Stimulated activated CD8-positive, alpha-beta memory T cell treated with anti-CD3 and anti-CD28 coated beads, Interleukin-4, amount 100 ng/mL, for 48 hours (primary cell): ENCODE measurements at regions not wholly inside any gene's neighbourhood (a gene's known extent, or its start where the extent isn't known, plus 50 kb on each side); places are given as distances from the start of the nearest gene placed in this dataset.
"Not testable (repeated sequence)": the region's sequence is repeated elsewhere in the genome, so short reads cannot be mapped to it uniquely, and the experiment has no call there.

Experiments used
- DNase-seq: peaks from one replicate; pipeline ENCODE4 v3.0.0-alpha.2; 2020

GRCh38 chr2:87275974-87276629, 254.5 kb upstream of the PLGLB1 start:
- not testable (repeated sequence) for DNase-seq

GRCh38 chr2:87276673-87277072, 255.0 kb upstream of the PLGLB1 start:
- DNase-seq = not testable (repeated sequence)

GRCh38 chr2:87277734-87278133, 256.1 kb upstream of the PLGLB1 start:
- DNase-seq = not testable (repeated sequence)

- not testable (repeated sequence) for DNase-seq
These were observed 259.1 kb upstream of the PLGLB1 start for GRCh38 chr2:87280596-87281355.

GRCh38 chr2:87283735-87284470, 262.3 kb upstream of the PLGLB1 start:
- DNase-seq = not testable (repeated sequence)

GRCh38 chr2:87284471-87284772, 262.8 kb upstream of the PLGLB1 start:
- not testable (repeated sequence) for DNase-seq

GRCh38 chr2:87285139-87285538, 263.5 kb upstream of the PLGLB1 start:
- DNase-seq = not testable (repeated sequence)

GRCh38 chr2:87290566-87291307, 269.1 kb upstream of the PLGLB1 start:
- DNase-seq = not testable (repeated sequence)

GRCh38 chr2:87291400-87292200, 270.0 kb upstream of the PLGLB1 start:
- DNase-seq = not testable (repeated sequence)

GRCh38 chr2:87293931-87294594, 272.4 kb upstream of the PLGLB1 start:
- not testable (repeated sequence) for DNase-seq

GRCh38 chr2:87295135-87295534, 273.5 kb upstream of the PLGLB1 start:
- not testable (repeated sequence) for DNase-seq

GRCh38 chr2:87301349-87301748, 279.7 kb upstream of the PLGLB1 start:
- DNase-seq = not testable (repeated sequence)

GRCh38 chr2:87301871-87302270, 280.2 kb upstream of the PLGLB1 start:
- not testable (repeated sequence) for DNase-seq

GRCh38 chr2:87308621-87309020, 287.0 kb upstream of the PLGLB1 start:
- not testable (repeated sequence) for DNase-seq

GRCh38 chr2:87309785-87310184, 288.1 kb upstream of the PLGLB1 start:
- not testable (repeated sequence) for DNase-seq

- not testable (repeated sequence) for DNase-seq
These were observed 290.3 kb upstream of the PLGLB1 start for GRCh38 chr2:87311896-87312441.

GRCh38 chr2:87314622-87315021, 293.0 kb upstream of the PLGLB1 start:
- DNase-seq = not testable (repeated sequence)

GRCh38 chr2:87315183-87315902, 293.7 kb upstream of the PLGLB1 start:
- DNase-seq = peak; percentile 39

- DNase-seq = not testable (repeated sequence)
These were observed 295.5 kb upstream of the PLGLB1 start for GRCh38 chr2:87317193-87317592.

GRCh38 chr2:87318814-87319491, 297.3 kb upstream of the PLGLB1 start:
- DNase-seq = not testable (repeated sequence)
